ENCODE measurements at regions not wholly inside any gene's neighbourhood (a gene's known extent, or its start where the extent isn't known, plus 50 kb on each side); places are given as distances from the start of the nearest gene placed in this dataset.

- TF ChIP-seq CTCF (IDR thresholded peaks at IDR 0.05; ENCODE audit: low read depth, low read length) = no peak
- TF ChIP-seq EZH2phosphoT487 (IDR thresholded peaks at IDR 0.05; ENCODE audit: low read depth) = no peak
Observed at GRCh38 chr15:25238716-25239470, 199.9 kb downstream of the UBE3A start.

Measured in OCI-LY3 (cell line).